NCI-H146 treated with DMSO at 0.1 percent for 48 hours (cell line): ENCODE measurements at regions not wholly inside any gene's neighbourhood (a gene's known extent, or its start where the extent isn't known, plus 50 kb on each side); places are given as distances from the start of the nearest gene placed in this dataset.

Source experiments
- DNase-seq: peaks from one replicate; lab custom pipeline; 2025; ENCODE audit not compliant: unreplicated experiment; lab: John Stamatoyannopoulos, UW

GRCh38 chr9:20291201-20291600 lies 331.1 kb downstream of the MLLT3 start:
- DNase-seq, result no peak

- no peak for DNase-seq
Observed at GRCh38 chr9:20290257-20290656, 332.0 kb downstream of the MLLT3 start.

GRCh38 chr9:20289423-20290010 lies 332.8 kb downstream of the MLLT3 start:
- DNase-seq, result no peak

GRCh38 chr9:20286969-20287368 lies 335.3 kb downstream of the MLLT3 start:
- no peak for DNase-seq

- no peak for DNase-seq
Observed at GRCh38 chr9:20286154-20286700, 336.1 kb downstream of the MLLT3 start.

GRCh38 chr9:20284601-20285289 lies 337.6 kb downstream of the MLLT3 start:
- no peak for DNase-seq

- no peak for DNase-seq
Observed at GRCh38 chr9:20280330-20280729, 342.0 kb downstream of the MLLT3 start.

- DNase-seq, result no peak
Observed at GRCh38 chr9:20276762-20277161, 345.5 kb downstream of the MLLT3 start.

- DNase-seq, result no peak
Observed at GRCh38 chr9:20271723-20272122, 350.6 kb downstream of the MLLT3 start.

- no peak for DNase-seq
Observed at GRCh38 chr9:20271096-20271495, 351.2 kb downstream of the MLLT3 start.

- no peak for DNase-seq
Observed at GRCh38 chr9:20270161-20270560, 352.1 kb downstream of the MLLT3 start.

GRCh38 chr9:20269620-20270019 lies 352.7 kb downstream of the MLLT3 start:
- DNase-seq, result no peak

GRCh38 chr9:20264896-20265295 lies 357.4 kb downstream of the MLLT3 start:
- no peak for DNase-seq

GRCh38 chr9:20262611-20263010 lies 359.7 kb downstream of the MLLT3 start:
- no peak for DNase-seq

- no peak for DNase-seq
Observed at GRCh38 chr9:20256284-20256948, 365.9 kb downstream of the MLLT3 start.

- no peak for DNase-seq
Observed at GRCh38 chr9:20255052-20255451, 367.2 kb downstream of the MLLT3 start.

- no peak for DNase-seq
Observed at GRCh38 chr9:20253635-20254034, 368.7 kb downstream of the MLLT3 start.

- no peak for DNase-seq
Observed at GRCh38 chr9:20252778-20253177, 369.5 kb downstream of the MLLT3 start.

- no peak for DNase-seq
Observed at GRCh38 chr9:20250791-20251190, 371.5 kb downstream of the MLLT3 start.

- no peak for DNase-seq
Observed at GRCh38 chr9:20244271-20244670, 378.0 kb downstream of the MLLT3 start.

GRCh38 chr9:20243841-20244240 lies 378.5 kb downstream of the MLLT3 start:
- no peak for DNase-seq

- no peak for DNase-seq
Observed at GRCh38 chr9:20242510-20243189, 379.6 kb downstream of the MLLT3 start.
